DLD1 (cell line): ENCODE measurements at regions not wholly inside any gene's neighbourhood (a gene's known extent, or its start where the extent isn't known, plus 50 kb on each side); places are given as distances from the start of the nearest gene placed in this dataset.

Experiments used
- in situ Hi-C: cut with HindIII; loops from 2 replicates; pipeline ENCODE4 v1.10.0; 2017; ENCODE audit warnings: low sequenced_read_pairs

DNA sequence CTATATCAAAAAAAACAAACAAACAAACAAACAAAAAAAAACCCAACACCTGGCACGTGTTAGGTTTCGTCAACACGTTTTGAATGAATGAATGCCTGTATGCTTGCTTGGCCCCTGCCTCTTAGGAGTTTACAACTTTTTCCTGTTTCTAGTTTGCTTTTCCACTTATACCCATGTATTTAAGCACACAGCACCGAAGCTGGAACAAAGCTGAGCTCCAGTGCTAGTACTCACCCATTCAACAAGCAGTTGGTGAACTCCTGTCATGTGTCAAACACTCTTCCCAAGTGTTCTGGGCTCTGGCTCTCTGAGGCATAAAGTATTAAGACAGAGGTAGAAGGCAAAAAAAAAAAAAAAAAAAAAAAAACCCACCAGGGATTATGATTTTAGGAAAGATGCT lies 599.3 kb downstream of the BUD13 start:
- in situ Hi-C loops, result no loop called here

DNA sequence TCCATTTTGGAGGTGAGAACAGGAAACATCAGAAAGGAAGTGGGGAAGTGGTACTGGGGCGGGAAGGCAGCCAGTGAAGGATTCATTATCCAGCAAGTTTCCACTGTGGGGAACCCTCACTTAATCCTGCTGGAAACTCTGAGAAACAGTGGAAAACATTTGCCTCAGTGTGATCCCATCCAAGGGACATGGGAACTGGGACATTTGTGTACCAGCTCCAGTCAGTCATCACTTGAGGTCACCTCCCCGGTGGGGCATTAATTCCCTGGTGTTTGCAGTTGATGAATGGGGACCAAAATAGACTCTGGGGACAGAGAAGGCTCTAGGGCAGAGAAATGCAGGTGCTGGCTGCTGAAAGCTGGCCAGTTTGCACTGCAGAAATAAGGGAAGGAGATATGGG lies 599.9 kb downstream of the BUD13 start:
- in situ Hi-C loops, result no loop called here

DNA sequence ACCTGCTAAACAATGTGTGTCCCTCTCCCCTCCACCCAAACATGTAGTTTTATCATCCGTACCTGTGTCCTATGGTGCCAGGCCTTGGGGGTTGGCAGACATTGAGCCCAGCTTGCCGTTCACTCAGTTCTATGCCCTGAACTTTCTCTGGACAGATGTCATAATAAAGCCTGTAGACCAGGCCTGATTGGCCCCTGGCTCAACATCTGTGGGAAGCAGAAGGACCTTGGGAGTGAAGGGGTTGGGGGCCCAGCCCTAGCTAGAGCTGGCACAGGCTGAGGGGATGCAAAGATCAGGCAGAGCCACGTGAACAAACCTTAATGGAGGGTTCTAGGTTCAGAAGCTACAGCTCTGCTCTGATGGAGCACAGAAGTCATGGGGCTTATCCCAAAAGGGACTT lies 600.6 kb downstream of the BUD13 start:
- in situ Hi-C loops, result no loop called here

DNA sequence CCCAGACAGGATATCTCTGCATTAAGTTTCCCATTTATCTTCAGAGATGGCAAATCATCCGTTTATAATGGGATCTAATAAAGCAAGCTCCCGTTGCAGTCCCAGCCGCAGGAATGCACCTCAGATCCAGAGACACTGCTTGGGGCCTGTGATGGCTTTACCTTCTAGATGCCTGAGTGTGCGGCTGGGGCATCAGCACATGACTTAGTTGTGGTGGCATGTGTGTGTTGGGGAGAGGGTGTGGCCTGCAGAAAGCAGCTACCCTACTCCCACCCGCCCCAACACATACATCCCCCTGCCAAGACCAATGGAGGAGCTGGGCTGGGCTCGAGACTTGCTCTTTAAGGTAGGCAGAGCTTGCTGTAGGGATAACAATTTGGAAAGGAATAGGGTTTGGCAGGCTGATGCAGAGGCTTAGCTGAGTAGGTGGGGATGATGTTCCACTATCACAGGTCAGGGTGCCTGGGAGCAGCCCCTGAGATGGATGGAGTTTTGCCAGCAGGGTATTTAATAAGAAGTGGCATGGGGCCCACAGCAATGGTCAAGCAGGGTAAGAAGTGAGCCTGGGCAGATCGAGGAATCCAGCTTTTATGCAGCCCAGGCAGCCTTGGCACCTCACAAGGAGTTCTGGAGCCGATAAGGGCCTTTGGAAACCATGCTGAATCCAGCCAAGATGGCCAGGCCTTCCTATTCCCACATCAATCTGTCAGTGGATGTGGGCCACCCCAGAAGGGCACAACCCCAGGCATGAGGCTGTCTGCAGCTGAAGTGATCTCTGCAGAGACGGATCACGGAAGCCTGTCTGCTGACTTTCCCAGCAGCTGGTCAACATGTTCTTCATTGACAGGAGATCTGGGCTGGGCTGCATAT lies 601.3 kb downstream of the BUD13 start:
- in situ Hi-C loops, result no loop called here

DNA sequence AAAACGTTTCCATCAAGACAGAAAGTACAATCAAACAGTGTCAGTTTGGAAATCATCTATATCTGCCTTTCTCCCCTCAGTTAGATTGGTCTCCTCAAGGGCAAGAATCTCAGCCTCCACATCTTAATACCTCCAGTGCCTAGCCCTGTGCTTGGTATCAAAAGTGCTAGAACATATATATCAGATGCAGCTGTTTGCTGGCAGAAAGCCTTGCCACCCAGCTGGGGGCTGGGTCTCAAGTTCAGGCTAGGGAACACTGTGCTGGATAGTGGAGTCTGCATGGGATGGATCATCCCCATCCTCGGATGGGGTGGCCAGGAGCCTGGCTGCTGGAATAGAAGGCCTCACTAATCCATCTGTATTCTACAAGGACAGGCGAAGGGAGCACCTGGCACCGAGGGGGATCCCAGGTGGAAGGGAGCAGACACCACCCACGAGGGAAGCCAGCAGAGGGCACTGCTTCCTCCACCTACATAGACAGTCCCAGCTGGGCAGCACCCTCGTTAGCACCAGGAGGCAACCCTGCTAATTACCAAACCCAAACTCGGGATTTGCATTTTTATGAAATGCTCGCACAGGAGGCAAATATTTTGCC lies 602.2 kb downstream of the BUD13 start:
- in situ Hi-C loops, result no loop called here

DNA sequence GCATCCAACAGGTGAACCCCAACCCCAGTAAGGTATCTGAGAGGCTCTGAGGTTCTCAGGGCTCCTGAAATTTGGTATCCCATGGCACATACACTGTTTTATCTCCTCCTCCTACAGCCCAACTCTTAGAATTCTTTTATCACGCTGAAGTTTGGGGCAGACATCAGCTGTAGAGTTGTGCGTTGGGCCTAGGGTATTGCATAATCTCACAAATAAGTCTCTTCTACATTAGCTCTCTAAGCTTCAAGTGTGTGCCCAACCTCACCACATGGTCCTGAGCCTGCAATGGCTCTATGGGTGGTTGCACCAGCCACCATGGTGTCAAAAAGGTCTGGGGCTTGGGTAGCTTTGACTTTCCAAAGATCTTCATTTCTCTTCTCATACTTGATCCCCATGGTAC lies 603.0 kb downstream of the BUD13 start:
- in situ Hi-C loops, result no loop called here

DNA sequence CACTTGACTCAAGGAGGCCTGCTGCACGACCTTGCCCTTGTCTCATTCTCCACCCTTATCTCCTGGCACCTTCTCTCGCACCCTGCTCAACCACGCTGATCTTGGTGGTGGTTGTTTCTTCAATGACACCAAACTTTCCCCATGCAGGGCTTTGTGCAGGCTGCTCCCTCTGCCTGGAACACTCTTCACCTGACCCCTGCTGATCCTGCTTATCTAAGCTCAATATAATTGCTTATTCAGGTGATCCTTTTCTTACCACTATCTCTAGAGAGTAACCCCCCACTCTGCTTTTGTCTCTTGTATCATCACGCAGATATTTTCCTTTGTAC lies 604.4 kb downstream of the BUD13 start:
- in situ Hi-C loops, result no loop called here

DNA sequence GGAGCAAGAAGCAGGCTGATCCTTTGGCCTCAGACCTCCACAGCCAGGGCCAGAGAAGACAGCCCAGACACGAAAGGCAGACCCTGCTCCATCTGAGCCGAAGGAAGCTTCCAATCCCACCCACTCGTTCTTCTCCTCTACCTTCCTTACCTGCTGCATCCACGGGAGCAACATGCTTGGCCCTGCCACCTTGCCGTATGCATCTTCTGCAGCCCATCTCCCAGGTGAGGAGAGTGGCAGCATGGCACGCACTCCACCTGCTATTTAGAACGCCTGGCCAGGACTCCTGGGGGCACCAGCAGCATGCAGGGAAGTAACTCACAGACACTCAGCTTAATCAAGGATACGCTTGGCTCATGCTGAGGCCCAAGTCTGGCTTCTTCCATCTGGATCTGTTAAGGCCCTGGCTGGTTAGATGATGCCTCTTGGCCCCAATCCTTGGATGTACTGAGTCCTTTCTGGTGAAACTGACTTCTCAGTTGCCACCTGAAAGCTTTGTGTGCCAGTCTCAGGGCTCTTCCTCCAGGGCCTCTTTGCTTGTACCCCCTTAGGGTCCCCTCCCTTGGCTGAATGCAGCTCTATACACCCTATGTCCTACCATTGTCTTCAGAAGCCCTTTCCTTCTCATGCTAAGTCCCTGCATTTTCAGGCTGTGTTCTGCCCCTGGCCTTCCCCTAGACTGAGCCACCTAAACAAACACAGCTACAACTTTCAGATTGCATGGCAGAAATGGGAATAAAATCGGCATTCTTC lies 604.9 kb downstream of the BUD13 start:
- in situ Hi-C loops, result no loop called here

DNA sequence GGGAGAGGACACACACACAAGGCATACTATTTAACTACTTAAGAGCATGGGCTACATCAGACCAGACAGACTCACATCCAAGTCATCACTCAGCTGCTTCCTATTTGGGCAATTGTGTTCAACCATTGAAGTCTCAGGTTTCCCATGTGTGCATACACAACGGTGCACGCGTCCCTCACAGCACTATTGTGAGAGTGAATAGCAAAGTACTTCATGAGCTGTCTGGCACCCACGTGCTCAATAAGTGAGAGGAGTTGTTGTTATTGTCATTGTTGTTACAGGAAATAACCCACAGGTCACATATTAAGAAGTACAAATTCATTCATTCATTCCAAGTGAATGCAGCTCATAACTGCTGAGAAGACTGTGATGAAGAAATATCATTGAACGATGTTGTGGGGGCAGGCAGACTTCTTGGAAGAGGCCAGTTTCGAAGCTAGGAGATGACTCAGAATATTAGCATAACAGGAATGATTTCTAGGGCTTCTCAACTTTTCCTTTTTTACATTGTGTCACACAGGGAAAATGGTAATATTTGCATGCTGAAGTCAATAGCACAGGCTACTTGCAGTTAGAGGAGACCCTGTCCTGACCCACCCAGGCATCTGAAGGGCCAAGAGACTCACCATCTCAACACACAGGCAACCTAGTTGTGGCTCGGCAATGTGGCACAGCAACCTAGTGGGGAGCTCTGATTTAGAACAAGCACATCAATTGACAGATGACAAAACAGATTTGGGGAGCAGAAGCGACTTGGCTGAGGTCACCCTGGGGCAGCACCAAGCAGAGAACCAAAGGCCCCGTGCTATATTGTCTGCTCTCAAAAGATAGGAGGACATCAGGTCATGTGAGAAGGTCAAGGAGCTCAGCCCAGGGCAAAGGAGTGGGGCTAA lies 606.0 kb downstream of the BUD13 start:
- in situ Hi-C loops, result no loop called here

DNA sequence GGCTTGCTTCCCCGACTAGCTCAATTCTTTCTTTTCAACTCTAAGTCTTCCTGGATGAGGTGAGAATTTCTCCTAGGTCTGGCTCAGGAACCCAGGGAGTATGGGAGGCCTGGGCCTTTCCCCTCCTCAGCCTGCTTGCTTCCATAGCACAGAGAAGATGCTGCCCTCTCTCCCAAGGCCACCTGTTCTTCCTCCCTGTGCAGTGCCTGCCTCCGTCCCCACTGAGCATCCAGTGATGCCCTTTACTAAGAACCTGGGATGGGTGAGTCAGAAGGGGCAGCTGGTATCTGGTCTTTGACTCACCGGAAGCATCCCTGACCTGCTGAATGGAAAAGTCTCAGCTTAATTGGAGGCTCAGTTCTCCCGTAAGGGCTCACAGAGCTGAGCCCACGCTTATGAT lies 607.9 kb downstream of the BUD13 start:
- in situ Hi-C loops, result no loop called here

DNA sequence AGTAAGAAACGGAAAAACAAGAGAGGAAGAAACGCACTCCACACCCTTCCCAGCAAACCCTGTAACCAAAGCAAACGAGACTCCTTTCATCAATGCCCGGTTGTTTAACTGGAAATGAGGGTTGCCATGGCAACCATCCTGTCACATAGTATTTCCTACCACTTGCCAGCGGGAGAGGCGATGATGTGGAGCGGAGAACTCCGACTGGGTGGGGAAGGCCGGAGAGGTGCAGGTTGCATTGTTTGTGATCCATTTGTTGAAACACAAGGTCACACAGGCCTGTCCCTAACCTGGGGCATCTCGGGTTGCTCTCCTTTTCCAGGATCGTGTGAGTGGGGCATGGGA lies 609.9 kb downstream of the BUD13 start:
- in situ Hi-C loops, result no loop called here

DNA sequence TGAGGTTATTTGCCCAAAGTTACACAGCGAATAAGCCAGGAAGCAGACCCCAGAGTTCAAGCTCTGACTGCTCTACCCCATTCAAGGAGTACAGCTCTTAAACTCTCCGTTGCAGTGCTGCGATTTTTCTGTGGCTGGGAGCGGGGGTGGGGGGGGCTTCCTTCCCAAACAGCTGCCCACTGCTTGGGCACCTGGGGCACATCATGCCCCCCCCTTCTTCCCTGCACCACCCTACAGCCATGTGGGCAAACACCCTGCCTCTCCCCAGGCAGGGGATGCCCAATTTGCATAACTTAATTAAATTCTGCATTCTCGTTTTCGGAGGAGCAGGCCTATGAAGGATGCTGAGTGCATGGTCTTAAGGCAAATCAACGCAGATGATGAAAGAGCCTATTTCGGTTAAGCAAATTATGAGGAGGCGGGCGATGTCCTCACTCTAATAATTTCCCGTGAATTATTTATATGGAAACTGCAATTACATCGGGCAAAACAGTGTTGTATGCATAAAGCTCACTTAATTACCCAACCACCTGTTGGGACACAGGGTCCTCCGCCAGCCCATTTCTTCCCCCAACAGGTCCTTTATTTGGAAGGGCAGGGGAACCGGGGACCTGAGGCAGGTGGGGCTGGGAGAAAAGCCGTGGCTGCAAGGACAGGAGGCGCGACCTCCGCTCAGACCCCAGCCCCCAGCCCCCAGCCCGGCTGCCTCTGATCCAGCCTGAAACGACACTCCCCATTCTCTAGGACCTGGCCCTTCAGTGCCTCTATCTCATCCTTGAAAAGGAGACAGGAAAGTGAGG lies 610.5 kb downstream of the BUD13 start:
- in situ Hi-C loops, result no loop called here

DNA sequence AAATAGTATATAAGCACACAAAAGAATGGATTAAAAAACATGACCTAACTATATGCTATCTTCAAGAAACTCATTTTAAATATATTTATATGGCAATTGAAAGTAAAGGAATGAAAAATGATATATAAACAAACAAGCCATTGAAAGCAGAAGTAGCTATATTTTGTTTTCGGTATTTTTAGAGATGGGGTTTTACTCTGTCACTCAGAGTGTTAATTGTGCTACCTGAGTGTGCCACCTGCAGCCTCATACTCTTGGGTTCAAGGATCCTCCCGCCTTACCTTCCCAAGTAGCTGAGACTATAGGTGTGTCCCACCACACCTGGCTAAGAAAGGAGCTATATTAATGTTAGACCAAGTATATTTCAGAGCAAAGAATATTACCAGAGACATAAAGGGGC lies 624.1 kb downstream of the BUD13 start:
- in situ Hi-C loops, result no loop called here

DNA sequence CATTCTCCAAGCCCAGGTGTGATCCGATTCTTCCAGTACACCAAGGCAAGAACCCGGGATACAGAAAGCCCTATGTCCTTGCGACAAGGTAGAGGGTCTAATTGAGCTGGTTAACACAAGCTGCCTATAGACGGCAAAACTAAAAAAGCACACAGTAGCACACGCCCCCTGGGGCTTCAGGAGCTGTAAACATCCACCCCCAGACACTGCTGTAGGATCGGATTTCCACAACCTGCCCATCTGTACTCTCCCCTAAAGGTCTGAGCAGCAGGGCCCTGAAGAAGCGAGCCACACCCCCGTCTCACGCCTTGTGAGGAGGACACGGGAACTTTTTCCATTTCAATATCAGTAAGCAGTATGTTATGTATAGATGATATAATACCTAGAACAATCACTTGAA lies 624.7 kb downstream of the BUD13 start:
- in situ Hi-C loops, result no loop called here

DNA sequence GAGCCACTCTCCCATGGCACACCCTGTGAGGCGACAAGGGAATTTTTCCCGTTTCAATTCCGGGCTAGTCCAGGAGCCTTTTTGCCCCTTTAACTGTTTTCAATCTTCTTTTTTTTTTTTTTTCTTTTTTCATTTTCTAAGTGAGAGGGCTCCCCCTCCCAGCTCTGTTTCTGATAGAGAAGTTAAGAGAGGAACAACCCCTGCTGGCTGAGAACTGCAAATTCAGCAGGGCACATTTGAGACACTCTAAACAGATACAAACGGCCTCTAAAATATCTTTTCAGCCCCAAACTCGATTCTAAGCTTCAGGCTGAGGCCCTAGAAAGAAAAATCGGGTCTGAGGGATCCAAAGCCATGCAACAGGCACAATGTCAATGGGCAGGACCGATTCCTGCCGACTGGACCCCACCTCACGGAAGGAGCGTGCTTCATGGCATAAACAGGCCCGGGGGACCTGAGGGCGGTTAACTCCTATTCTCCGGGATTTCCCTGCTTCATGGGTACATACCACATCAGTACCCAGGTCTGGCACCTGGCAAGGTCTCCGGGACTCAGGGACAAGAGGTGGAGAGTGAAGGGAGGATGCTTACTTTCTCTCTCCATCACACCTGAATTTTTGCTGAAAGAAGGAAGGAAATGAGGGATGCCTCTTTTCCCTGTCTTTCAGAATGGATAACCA lies 627.5 kb downstream of the BUD13 start:
- in situ Hi-C loops, result no loop called here

DNA sequence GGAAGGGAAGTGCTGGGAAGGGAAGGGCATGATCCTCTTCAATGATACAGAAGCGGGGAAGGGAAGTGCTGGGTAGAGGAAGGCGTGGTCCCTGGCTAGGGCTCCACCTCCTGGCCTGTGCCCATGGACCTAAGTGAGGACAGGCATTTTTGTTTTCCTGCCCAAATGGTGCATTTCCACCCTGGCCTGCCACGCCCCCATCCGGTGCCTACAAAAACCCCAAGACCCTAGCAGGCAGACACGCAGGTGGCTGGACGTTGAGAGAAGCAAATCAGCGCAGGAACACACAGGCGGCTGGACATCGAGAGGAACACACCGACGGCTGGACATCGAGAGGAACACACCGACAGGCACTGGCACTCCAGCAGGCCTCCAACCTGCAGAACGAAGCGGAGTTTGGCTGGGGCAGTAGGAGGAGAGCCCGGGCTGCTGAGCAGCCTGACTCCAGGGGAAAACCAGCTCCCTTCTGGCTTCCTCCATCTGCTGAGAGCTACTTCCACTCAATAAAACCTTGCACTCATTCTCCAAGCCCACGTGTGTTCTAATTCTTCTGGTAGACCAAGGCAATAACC lies 628.3 kb downstream of the BUD13 start:
- in situ Hi-C loops, result no loop called here

DNA sequence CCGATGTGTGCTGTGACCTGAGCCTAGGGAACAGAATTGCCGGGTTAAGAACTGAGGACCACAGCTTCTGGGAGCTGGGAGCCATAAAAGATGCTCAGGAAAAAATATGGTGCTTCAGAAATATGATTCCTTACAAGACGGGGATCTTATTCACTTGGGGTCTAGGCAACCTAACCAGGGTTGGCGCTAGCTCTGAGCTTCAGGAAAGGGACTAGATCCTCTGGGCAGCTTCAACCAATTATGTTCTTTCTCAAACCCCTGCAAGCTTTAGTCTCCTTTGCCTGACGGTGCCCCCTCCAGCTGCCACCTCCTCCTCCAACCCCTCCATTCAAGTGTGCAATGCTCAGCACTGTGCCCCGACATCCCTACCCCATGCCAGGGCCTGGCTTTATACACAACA lies 634.1 kb upstream of the CADM1 start:
- in situ Hi-C loops, result no loop called here

DNA sequence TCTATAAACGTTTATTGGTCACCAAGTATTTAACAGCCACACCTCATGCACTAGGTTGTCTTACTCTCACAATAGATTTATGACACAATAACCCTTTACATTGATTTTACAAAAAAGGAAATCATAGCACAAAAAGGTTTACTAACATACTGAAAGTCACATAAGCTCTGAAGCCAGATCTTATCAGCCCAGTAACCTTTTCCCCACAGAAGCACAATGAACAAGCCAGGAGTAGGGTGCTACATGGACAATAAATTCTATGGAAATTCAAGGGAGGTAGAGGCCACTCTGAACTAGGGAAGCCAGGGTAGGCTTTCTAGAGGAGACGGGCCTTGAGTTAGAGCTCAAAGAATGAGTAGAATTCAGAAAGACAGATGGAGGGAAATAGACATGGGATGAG lies 633.5 kb upstream of the CADM1 start:
- in situ Hi-C loops, result no loop called here

DNA sequence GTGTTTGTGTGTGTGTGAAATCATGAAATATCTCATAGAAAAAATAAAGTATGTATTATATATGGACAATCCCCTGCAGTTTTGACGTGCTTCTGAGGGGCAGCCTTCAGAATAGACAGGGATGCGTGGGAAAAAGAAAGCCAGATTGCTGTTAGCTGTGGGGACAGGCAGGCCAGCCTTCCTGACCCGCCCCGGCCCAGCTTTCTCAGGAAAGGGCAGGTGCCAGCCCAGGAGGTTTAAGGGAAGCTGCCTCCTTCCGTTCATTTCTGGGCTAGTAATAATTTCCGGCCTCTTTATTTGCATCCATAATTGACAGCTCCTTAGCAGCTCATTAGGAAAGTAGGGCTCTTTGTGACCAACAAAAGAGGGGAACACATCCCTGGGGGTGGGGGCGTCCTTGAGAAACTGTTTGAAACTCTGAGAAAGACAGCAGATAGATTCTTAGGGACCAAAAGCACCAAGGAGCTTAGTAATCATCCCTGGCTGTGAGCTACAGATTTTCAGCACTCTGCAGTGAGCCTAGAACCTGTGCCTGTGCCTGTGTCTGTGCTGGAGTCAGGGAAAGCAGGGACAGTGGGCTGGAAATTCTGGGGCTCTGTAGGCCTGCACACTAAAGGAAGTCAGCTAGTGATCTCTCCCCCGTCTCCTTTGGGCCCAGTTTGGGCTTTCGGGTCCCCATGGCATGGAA lies 632.9 kb upstream of the CADM1 start:
- in situ Hi-C loops, result no loop called here
